Sciatic nerve (tissue), 2 donors: ENCODE measurements at regions not wholly inside any gene's neighbourhood (a gene's known extent, or its start where the extent isn't known, plus 50 kb on each side); places are given as distances from the start of the nearest gene placed in this dataset.
"Not testable (repeated sequence)": the region's sequence is repeated elsewhere in the genome, so short reads cannot be mapped to it uniquely, and the experiment has no call there.

Experiments used
- ATAC-seq: fragments of 200-7000 bp; cut with Tn5 transposase; one replicate; pipeline ENCODE4 v1.9.1; 2020; ENCODE audit warnings: mild to moderate bottlenecking, moderate library complexity
- DNase-seq: peaks from one replicate; pipeline ENCODE4 v3.0.0-alpha.2; 2020; ENCODE audit warnings: low spot score
- intact Hi-C: fragments of 100-400 bp; cut with DNase I; formaldehyde crosslinking; loops from one replicate; pipeline ENCODE4 v1.14.2; 2022
- donor health status: DM: no; HTN: no; CAD: no.
- donor health status: DM: no; HTN: no; CAD: no.

GRCh38 chr4:165548702-165549101, 169.9 kb downstream of the CPE start:
- intact Hi-C loops = no loop called here
- ATAC-seq (no peak), DNase-seq (no peak)

GRCh38 chr4:165553221-165553810, 174.5 kb downstream of the CPE start:
- no peak for ATAC-seq
- no peak for DNase-seq
- intact Hi-C loops = no loop called here

- intact Hi-C loops = no loop called here
- DNase-seq (no peak), ATAC-seq (no peak)
Observed at GRCh38 chr4:165555302-165555701, 176.5 kb downstream of the CPE start.

- intact Hi-C loops = no loop called here
- no peak for DNase-seq
- no peak for ATAC-seq
Observed at GRCh38 chr4:165556383-165556782, 177.6 kb downstream of the CPE start.

GRCh38 chr4:165560941-165561340, 182.1 kb downstream of the CPE start:
- intact Hi-C loops = no loop called here
- DNase-seq (no peak), ATAC-seq (no peak)

GRCh38 chr4:165563851-165564250, 185.0 kb downstream of the CPE start:
- intact Hi-C loops = no loop called here
- DNase-seq (no peak), ATAC-seq (no peak)

GRCh38 chr4:165569031-165569430, 190.2 kb downstream of the CPE start:
- DNase-seq (no peak), ATAC-seq (no peak)
- intact Hi-C loops = no loop called here

- DNase-seq, ATAC-seq, intact Hi-C loops: not testable (repeated sequence)
Observed at GRCh38 chr4:165571476-165571875, 192.7 kb downstream of the CPE start.

GRCh38 chr4:165580351-165580905, 201.6 kb downstream of the CPE start:
- ATAC-seq = no peak
- DNase-seq = no peak

GRCh38 chr4:165583341-165583740, 204.5 kb downstream of the CPE start:
- DNase-seq (no peak), ATAC-seq (no peak)
- intact Hi-C loops = no loop called here

More at GRCh38 chr4:165580351-165580905, 201.6 kb downstream of the CPE start:
- intact Hi-C loops = no loop called here

GRCh38 chr4:165584916-165585315, 206.1 kb downstream of the CPE start:
- no peak for DNase-seq
- no peak for ATAC-seq
- intact Hi-C loops = no loop called here

GRCh38 chr4:165588534-165589315, 209.9 kb downstream of the CPE start:
- intact Hi-C loops = no loop called here
- DNase-seq = no peak
- no peak for ATAC-seq

- ATAC-seq (peak; percentile 65), DNase-seq (no peak)
- intact Hi-C loops = no loop called here
Observed at GRCh38 chr4:165592386-165592785, 213.6 kb downstream of the CPE start.

GRCh38 chr4:165597581-165598480, 219.0 kb downstream of the CPE start:
- intact Hi-C loops = loop anchor here (1.0 kb wide), 1 partner anchor 29 kb away; no protein-coding TSS in a partner anchor
- ATAC-seq (no peak), DNase-seq (no peak)

GRCh38 chr4:165600959-165601683, 222.3 kb downstream of the CPE start:
- DNase-seq = no peak
- ATAC-seq = no peak
- intact Hi-C loops = no loop called here

- DNase-seq (no peak), ATAC-seq (no peak)
- intact Hi-C loops = no loop called here
Observed at GRCh38 chr4:165602621-165603020, 223.8 kb downstream of the CPE start.

GRCh38 chr4:165604181-165604580, 225.4 kb downstream of the CPE start:
- DNase-seq = no peak
- intact Hi-C loops = no loop called here
- ATAC-seq = no peak

- ATAC-seq (no peak), DNase-seq (no peak)
- intact Hi-C loops = no loop called here
Observed at GRCh38 chr4:165605811-165606210, 227.0 kb downstream of the CPE start.
